ENCODE measurements at regions not wholly inside any gene's neighbourhood (a gene's known extent, or its start where the extent isn't known, plus 50 kb on each side); places are given as distances from the start of the nearest gene placed in this dataset.
A peak's percentile ranks its signal among the peaks of the same experiment; 100 is the strongest.

DNA sequence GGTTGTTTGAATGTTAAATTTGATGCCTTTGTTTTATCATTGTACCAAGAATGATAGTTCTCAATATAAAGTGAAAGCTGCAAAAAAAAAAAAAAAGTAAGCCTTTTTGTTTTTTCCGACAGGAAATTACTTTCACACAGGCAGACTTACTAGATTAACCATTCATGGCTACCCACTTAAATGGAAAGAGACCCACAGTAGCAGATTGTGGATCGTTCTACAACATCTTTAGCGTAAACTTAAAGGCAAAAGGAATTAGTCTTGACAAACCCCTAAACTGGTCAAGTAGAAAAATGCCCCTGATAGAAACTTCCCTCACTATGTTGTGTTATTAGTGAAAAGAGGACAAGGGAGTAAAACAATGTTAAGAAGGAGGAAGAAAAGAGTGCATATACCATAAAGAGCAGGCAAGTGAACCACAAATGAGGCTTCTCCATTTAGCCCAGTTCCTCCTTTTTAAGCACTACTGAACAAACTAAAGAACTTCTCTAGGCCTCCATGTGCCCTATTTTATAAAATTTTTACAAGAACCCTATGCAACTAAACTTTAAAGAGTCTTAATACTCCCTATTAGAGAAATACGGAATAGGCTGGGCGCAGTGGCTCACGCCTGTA lies 1560.3 kb downstream of the MRPL39 start:
- in situ Hi-C loops (cut with HindIII; ENCODE audit: low pct_unique_long_range_greater_than_20kb, low sequenced_read_pairs): no loop called here
- DNase-seq (ENCODE audit: low read depth): no peak

DNA sequence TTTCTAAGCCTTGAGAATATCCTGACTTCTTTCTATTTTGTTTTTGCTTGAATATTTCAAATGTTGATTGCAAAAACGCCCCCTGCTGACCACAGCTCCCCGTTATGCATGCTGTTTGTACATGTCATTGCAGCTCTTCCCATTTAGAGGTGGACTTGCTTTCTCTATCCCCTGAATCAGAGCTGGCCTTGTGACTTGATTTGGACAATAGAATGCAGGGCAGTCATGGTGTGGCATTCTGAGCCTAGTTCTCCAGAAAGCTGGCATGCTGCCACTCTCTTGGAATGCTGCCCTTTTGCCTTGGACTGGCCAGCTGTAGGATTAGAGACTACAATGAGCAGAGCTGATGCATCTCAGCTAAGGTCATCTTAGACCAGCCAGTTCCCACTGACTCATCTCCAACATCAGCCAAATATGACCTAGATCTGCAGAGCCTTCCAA lies 1561.5 kb downstream of the MRPL39 start:
- in situ Hi-C loops (cut with HindIII; ENCODE audit: low pct_unique_long_range_greater_than_20kb, low sequenced_read_pairs): no loop called here
- DNase-seq (ENCODE audit: low read depth): peak; percentile 94

DNA sequence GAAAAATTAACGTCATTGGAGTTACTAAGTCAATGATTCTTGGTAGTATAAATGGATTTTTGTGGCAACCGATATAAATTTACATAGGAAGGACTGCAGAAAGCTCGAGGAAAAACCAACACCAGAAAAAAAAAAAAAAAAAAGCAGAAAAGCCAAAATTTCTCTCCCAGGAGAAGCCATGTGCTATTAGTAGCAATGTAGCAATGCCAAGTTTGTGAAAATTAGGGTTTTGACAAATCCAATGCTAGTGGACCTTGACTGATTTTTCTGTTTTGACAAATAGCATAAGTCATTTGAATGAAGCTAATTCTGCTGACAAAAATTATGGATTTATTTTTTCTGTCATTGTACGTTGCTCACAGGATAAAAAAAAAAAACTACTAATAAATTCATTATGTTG lies 1561.9 kb downstream of the MRPL39 start:
- in situ Hi-C loops (cut with HindIII; ENCODE audit: low pct_unique_long_range_greater_than_20kb, low sequenced_read_pairs): no loop called here
- no peak for DNase-seq (ENCODE audit: low read depth)

DNA sequence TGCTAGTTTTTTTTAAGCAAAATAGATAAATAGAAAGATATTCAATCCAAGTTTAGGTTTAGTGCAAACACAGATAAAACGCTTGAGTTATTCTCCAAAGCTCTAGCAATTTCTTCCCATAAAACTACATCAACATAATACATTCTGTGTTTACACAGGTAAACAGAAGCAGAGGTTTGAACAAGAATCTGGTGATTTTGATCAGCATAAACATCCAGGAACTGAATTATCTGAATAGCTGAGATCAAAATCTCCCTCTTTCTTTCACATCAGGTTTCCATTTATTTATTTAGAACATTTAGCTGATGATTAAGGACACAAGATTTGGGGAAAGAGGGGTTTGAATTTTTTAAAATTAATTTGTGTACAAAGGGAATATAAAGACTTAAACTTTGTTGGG lies 1564.6 kb downstream of the MRPL39 start:
- in situ Hi-C loops (cut with HindIII; ENCODE audit: low pct_unique_long_range_greater_than_20kb, low sequenced_read_pairs): no loop called here
- DNase-seq (ENCODE audit: low read depth): no peak

DNA sequence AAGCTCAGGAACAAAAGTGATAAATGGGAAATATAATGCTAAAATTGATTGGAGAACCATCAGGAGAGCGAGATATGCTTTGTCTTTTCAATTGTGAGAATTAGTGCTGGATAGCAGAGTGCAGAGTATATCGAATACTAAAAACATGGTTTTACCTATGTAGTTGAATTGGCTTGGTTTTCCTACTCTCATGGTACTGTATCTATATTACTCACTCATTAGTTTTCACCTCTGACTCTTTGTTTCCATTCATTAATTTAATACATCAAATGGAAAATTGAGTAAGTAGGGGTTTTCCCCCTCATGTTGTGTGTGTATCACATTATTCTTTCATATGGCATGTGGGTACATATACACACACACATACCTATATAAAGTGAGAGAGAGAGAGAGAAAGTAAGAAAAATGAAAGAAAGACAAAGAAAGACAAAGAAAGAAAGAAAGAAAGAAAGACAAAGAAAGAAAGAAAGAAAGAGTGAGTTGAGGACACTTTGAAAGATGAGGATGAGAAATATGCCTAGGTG lies 1574.5 kb downstream of the MRPL39 start:
- DNase-seq (ENCODE audit: low read depth): no peak

DNA sequence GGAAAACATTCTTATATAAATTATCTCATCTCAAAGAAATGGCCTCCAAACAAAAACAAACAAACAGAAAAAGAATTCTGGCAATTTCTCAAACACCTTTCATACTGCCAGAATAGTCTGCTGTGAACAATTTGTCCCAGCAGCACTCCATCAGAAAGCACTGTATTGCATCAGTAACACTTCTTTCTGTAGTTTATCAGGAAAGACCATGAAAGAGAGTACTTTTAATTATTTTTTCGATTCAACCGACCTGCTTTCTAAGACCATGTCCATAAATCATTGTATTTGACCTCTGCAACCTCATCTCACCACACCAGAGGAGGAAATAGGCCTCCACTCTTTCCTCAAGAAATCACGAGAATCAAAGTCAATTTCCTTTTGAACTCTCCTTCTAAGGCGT lies 1579.9 kb downstream of the MRPL39 start:
- DNase-seq (ENCODE audit: low read depth): no peak
- in situ Hi-C loops (cut with HindIII; ENCODE audit: low pct_unique_long_range_greater_than_20kb, low sequenced_read_pairs): no loop called here

More for the DNA sequence above, 1574.5 kb downstream of the MRPL39 start:
- in situ Hi-C loops (cut with HindIII; ENCODE audit: low pct_unique_long_range_greater_than_20kb, low sequenced_read_pairs): no loop called here

DNA sequence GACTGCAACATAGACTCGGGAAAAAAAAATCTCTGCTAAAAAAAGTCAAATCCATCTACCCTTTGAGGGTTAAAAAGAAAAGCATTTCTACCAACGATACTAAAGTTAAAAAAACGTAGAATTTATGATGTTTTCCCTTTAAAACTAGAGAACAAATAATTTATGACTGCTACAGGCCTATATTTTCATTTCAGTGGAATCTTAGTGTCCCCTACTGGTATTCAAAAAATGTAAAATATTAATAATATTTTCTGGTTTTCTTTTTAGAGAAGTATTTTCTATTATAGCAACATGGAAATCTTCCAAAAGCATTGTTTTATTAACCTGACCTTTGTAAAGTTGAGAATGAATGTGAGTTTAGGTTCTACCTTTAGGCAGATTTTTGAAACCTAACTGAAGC lies 1582.2 kb downstream of the MRPL39 start:
- DNase-seq (ENCODE audit: low read depth): no peak
- in situ Hi-C loops (cut with HindIII; ENCODE audit: low pct_unique_long_range_greater_than_20kb, low sequenced_read_pairs): no loop called here

DNA sequence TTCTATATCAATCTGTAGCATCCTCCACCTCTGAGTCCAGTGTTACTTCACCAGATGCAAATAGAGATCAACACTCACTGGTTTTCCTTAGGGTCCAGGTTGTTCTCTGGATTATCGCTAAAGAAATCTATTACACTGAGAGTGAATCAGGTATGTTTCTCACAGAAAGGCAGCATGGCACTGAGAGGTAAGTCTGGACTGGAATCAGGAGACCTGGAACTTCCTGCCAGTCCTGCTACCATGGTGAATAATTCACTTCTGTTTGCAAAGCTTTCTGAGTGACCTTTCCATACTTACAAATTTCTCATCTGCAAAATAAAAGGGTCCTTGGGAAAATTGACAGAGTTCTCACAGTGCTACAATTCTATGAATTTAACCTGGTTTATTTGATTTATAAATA lies 1583.3 kb downstream of the MRPL39 start:
- no peak for DNase-seq (ENCODE audit: low read depth)
- in situ Hi-C loops (cut with HindIII; ENCODE audit: low pct_unique_long_range_greater_than_20kb, low sequenced_read_pairs): no loop called here

DNA sequence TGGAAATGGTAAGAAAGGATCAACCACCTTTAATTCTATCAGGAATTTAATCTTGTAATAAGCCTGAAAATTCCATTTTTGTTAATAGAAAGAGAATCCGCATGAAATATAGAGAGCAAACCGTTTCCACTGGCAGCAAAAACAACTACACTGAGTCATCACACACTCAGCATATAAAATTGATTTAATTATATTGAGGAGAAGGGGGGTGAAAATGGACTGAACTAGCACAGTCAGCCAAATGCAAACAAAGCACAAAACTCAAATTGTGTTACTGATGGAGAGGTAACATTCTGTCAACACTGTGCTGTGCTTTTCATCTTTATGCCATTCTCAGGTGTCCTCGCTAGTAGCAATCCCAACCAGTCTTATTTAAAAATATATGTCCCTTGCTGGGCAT lies 1583.9 kb downstream of the MRPL39 start:
- DNase-seq (ENCODE audit: low read depth): no peak

DNA sequence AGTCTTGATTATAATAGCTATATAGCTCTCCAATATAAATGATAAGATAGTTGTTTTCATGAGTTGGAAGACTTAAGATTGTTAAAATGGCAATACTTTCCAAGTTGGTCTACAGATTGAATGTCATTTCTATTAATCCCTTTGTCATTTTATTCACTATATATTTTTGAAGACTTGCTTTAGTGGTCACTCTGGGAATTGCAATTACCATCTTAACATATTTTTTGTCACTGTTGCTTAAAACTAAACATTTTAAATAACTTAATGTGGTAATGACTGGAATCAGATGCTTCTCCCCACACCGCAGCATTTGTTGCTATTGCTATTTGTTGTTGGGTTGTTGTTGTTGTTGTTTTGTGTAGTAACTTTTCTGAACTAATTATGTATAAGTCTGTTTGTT lies 1592.9 kb downstream of the MRPL39 start:
- in situ Hi-C loops (cut with HindIII; ENCODE audit: low pct_unique_long_range_greater_than_20kb, low sequenced_read_pairs): no loop called here

More for the DNA sequence above, 1583.9 kb downstream of the MRPL39 start:
- in situ Hi-C loops (cut with HindIII; ENCODE audit: low pct_unique_long_range_greater_than_20kb, low sequenced_read_pairs): no loop called here

DNA sequence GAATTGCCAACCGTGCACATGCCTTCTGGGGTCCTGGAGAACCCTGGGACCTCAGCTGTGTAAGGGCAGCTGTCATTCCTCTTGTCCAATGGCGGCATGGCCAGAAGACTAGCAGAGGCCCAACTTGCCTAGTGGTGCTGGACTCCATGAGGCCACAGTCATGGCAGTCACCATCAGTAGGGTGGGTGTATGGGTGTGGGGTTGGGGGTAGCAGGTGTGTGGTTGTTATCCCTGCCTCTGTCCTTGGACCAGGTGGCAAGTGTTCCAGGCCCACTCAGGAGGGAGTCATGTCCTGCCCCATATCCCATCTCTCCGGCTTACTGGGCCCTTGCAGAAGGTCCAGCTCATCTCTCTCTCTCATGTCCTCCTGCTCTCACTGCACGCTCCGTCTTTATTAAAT lies 1596.2 kb downstream of the MRPL39 start:
- in situ Hi-C loops (cut with HindIII; ENCODE audit: low pct_unique_long_range_greater_than_20kb, low sequenced_read_pairs): no loop called here
- DNase-seq (ENCODE audit: low read depth): no peak

More for the DNA sequence above, 1592.9 kb downstream of the MRPL39 start:
- no peak for DNase-seq (ENCODE audit: low read depth)

DNA sequence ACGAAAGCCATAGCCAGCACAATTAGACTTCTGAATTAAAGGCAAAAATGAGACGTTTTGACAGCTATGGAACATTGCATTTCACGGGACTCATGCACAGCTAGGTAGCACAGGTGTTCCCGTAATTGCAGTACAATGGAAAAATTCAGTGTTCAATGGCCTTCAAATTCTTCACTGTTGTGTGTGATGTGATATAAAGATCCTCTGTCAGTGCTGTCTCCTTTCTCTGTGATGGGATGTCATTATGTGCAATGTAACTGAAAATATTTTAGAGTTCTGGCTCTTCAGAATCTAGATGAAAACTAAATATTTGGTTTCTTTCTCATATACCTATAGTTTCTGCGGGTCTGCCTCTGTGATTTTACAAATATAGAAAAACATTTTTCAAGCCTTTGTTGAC lies 1599.7 kb downstream of the MRPL39 start:
- in situ Hi-C loops (cut with HindIII; ENCODE audit: low pct_unique_long_range_greater_than_20kb, low sequenced_read_pairs): no loop called here

DNA sequence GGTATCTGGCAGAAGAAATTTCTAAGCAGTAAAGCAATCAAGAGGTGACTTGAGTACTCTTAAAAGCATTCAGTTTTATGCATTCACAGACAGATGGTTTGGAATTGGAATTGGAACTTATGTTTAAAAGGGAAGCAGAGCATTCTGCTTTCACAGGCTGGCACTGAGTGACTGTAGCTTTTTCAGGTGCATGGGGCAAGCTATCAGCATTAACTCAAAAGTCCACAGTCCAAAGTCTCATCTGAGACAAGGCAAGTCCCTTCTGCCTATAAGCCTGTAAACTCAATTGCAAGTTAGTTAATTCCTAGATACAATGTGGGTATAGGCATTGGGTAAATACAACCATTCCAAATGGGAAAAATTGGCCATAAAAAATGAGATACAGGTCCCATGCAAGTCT lies 1620.3 kb downstream of the MRPL39 start:
- in situ Hi-C loops (cut with HindIII; ENCODE audit: low pct_unique_long_range_greater_than_20kb, low sequenced_read_pairs): no loop called here
- no peak for DNase-seq (ENCODE audit: low read depth)

More for the DNA sequence above, 1599.7 kb downstream of the MRPL39 start:
- DNase-seq (ENCODE audit: low read depth): no peak

DNA sequence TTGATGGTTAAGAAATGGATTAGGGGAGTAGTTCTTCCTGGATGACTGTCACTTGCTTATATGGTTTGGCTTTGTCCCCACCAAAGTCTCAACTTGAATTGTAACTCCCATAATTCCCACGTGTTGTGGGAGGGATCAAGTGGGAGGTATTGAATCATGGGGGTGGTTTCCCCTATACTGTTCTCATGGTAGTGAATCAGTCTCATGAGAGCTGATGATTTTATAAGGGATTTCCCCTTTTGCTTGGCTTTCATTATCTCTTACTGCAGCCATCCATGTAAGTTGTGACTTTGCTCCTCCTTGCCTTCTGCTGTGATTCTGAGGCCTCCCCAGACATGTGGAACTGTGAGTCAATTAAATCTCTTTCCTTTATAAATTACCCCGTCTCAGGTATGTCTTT lies 1621.1 kb downstream of the MRPL39 start:
- DNase-seq (ENCODE audit: low read depth): no peak
- in situ Hi-C loops (cut with HindIII; ENCODE audit: low pct_unique_long_range_greater_than_20kb, low sequenced_read_pairs): no loop called here

DNA sequence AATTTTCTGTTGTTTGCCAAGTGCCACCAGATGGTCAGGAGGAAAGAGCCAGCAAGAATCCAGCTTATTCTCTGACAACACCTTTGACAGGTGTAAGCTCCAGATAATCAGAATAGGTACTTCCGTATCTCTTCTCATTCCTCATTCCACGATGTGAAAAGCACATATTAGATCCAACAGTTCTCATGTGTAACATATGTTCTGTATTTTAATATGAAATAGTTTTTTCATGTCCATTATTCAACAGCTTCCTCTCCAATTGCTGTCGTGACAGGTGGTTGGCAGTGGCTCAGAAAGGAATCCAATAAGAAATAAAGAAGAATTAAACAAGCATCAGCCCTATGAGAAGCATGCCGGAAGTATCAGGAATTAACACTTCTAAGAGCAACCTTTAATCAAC lies 1624.7 kb downstream of the MRPL39 start:
- in situ Hi-C loops (cut with HindIII; ENCODE audit: low pct_unique_long_range_greater_than_20kb, low sequenced_read_pairs): no loop called here
- no peak for DNase-seq (ENCODE audit: low read depth)

DNA sequence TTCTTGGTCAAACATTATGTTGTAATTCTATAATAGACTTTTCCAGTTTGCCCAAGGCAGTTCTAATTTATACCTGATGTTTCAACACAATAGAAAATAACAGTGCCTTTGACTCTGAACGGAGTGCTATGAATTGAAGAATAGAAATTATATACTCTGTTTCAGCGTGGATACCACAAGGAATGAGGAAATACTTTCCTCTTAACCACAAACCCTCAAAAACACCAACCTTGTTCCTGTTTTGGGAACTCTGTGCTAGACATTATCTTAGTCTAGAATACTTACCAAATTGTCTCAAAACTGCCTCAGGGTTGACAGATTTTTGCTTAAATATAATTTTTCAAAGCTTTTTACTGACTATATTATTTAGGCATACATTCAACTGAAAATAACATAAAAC lies 1629.3 kb downstream of the MRPL39 start:
- in situ Hi-C loops (cut with HindIII; ENCODE audit: low pct_unique_long_range_greater_than_20kb, low sequenced_read_pairs): no loop called here
- DNase-seq (ENCODE audit: low read depth): no peak

DNA sequence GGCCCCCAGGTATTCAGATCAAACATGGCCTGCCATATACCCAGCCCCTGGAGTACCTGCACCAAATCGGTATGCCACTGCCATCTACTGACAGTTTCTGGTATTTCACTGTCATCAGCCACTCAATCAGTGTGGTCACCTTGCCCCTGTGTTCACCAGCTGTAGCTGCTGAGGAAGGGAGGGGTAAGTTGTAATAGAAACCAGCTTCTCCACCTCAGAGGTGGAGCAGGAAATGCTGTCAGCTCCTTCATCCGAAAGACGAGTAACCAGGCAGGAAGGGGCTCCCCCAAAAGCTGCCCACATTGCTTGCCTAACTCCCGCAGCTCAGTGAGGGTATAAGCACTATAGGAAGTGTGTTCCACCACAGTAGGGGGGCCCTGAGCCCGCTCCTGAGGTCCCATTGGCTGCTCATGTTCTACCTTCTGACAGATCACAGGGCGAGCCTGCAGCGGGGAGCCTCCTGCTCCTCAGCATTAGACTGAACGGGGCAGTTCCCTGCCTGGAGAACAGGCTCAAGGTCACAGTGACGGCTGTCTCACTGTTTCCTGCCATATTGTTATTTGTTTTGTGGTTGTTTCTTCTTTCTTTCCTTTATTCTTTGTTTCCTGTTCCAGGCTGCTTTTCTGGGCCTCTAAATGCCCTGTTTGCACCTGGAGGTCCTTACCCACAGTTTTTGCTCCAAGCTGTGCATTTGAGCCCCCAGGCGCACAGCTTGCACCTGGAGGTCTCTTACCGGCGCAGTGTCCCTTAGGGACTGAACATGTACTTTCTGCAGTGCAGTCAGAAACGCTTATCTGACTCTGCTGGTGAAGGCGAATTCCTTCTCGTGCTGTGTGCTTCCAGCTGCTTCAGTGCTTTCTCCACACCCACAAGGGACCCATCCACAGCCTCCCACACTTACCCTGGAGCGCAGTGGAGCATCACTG lies 1638.3 kb downstream of the MRPL39 start:
- in situ Hi-C loops (cut with HindIII; ENCODE audit: low pct_unique_long_range_greater_than_20kb, low sequenced_read_pairs): no loop called here
- peak; percentile 42 for DNase-seq (ENCODE audit: low read depth)

DNA sequence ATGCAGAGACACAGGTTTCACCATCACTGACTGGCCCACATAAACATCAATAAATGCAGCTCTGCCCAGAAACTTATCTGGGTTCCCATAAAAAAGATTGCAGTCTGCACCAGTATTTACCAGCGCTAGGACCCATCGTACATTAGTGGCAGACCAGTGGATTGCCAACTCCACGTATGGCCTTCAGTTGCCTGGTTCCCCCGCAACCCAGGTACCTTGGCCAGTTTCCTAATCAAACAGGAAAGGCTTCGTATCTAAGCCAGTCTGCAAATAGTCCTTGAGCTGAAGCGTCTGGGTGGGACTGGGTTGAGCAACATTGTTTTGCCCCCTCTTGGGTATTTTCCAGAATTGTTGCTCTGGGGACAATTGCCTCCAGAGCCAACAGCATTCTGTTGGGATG lies 1639.3 kb downstream of the MRPL39 start:
- DNase-seq (ENCODE audit: low read depth): no peak
- in situ Hi-C loops (cut with HindIII; ENCODE audit: low pct_unique_long_range_greater_than_20kb, low sequenced_read_pairs): no loop called here

DNA sequence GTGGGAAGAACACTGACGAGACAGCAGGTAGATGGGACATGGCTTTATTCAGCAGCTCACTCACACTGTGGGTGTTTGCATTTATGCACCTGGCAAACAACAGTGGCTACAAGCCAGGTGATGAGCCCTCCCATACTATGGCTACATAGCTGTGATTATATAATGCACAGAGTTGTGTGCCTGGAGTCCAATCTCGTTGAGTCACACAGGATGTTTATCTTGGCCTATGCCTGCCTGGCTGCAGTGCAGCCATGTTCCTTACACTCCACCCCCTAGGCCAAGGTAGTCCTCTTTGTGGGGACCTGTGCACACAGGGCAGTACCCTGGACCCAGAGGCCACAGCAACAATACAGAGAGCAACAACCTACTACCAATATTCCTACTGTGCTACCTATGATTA lies 1643.8 kb downstream of the MRPL39 start:
- in situ Hi-C loops (cut with HindIII; ENCODE audit: low pct_unique_long_range_greater_than_20kb, low sequenced_read_pairs): no loop called here
- DNase-seq (ENCODE audit: low read depth): no peak
